ENCODE measurements at regions not wholly inside any gene's neighbourhood (a gene's known extent, or its start where the extent isn't known, plus 50 kb on each side); places are given as distances from the start of the nearest gene placed in this dataset.

DNA sequence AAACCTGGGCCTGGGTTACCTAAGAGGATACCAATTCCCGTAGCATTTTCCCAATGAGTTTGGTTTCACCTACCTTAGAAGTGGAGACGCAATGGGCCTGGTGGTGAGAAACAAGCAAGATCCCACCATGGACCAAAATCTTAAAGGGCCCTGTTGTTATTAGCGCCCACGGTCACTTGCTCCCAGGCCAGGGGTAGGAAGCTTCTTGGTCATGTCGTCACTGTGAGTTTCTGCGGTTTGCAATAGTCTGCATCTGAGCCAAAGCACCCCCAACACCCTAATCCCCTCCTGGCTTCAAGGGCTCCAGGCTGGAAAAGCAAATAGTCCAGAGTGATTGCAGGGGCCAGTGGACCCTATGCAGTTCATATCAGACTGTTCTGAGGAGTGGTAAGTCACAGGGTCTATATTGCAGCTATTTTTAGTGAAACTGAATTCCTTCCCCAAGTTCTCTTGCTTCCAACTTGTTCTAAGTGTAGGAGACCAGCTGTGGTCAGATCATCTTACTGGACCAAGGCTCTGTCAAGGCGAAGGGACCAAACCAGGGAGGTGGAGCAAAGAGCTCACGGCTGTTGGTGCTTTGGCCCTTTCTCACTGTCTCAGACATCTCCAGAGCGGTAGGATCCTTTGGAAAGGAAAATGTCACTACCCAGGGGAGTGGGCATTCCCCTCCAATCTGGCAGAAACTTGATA is 307.9 kb upstream of the F9 start:
- no peaks in the 10 kb centered on the region for H3K9me3 ChIP-seq
- H3K4me3 ChIP-seq: no peak overlapping the region
- intact Hi-C loops (cut with DNase I, micrococcal nuclease): no loop called here
- no peak for TF ChIP-seq CTCF (IDR thresholded peaks at IDR 0.05)
- H3K36me3 ChIP-seq (ENCODE audit: low read depth): no peaks in the 10 kb centered on the region
- ATAC-seq: no peak
- no peak for DNase-seq
- H3K4me1 ChIP-seq (ENCODE audit: low read depth): no peaks in the 10 kb centered on the region

- no peaks in the 10 kb centered on the region for H3K9me3 ChIP-seq
- H3K4me1 ChIP-seq (ENCODE audit: low read depth): no peaks in the 10 kb centered on the region
- no peaks in the 10 kb centered on the region for H3K36me3 ChIP-seq (ENCODE audit: low read depth)
- ATAC-seq (no peak), DNase-seq (no peak)
- no peak overlapping the region for H3K4me3 ChIP-seq
- no peak for TF ChIP-seq CTCF (IDR thresholded peaks at IDR 0.05)
- intact Hi-C loops (cut with DNase I, micrococcal nuclease): no loop called here
Observed at GRCh38 chrX:139213241-139213709, 317.3 kb upstream of the F9 start.

DNA sequence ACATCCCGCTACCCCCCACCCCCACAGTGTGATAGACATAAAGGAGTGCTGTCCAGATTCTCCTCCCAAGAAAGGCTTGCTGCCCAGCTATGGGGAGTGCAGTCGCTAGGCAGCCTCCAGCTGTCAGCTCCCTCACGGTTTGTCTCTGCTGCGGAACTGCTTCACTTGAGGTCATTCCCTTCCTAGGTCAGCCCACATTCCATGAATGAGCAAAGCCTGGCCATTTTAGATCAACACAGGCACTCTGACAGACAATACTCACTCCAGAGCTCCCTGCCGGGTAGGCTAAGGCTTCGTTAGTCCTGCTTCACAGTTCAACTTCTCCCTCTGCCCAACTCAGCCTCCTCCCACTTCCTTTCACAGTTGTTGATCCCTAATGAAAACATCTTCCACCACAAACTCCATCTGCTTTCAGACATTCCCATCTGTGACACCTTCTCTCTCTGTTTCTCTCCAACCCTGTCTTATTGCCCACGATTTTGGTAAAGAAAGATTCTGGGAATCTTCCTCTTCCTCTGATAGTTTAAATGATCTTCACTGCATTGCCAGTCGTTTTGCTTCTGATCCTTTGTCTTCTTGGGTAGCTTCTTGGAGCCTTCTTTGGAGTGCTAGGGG is 318.9 kb upstream of the F9 start:
- Histone ChIP-seq H3K9me3 (no peaks in the 10 kb centered on the region), H3K4me1 (ENCODE audit: low read depth) (no peaks in the 10 kb centered on the region), H3K36me3 (ENCODE audit: low read depth) (no peaks in the 10 kb centered on the region), H3K4me3 (no peak overlapping the region)
- no peak for TF ChIP-seq CTCF (IDR thresholded peaks at IDR 0.05)
- DNase-seq (no peak), ATAC-seq (no peak)
- intact Hi-C loops (cut with DNase I, micrococcal nuclease): no loop called here

DNA sequence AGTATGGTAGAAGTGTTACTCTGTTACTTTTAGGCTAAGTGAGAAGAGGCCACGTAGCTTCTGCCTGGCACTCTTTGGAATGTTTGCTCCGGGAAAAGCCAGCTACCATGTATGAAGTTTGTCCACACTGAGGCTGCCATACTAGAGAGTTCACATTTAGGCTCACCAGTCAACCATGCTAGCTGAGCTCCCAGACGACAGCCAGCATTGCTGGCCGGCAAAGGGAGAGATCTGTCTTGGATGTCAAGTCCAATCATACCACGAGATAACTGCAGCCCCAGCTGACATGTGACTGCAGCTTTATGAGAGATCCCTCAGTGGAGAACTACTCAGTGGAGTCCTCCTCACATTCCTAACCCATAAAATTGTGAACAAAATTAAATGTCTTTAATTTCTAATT is 321.2 kb upstream of the F9 start:
- no peaks in the 10 kb centered on the region for H3K9me3 ChIP-seq
- TF ChIP-seq CTCF (IDR thresholded peaks at IDR 0.05): no peak
- no peak for ATAC-seq
- no peaks in the 10 kb centered on the region for H3K4me1 ChIP-seq (ENCODE audit: low read depth)
- DNase-seq: no peak
- no peak overlapping the region for H3K4me3 ChIP-seq
- intact Hi-C loops (cut with DNase I, micrococcal nuclease): no loop called here
- H3K36me3 ChIP-seq (ENCODE audit: low read depth): no peaks in the 10 kb centered on the region

GRCh38 chrX:139207655-139208054 is 322.9 kb upstream of the F9 start:
- no peak for TF ChIP-seq CTCF (IDR thresholded peaks at IDR 0.05)
- Histone ChIP-seq H3K9me3 (no peaks in the 10 kb centered on the region), H3K4me3 (no peak overlapping the region), H3K4me1 (ENCODE audit: low read depth) (no peaks in the 10 kb centered on the region), H3K36me3 (ENCODE audit: low read depth) (no peaks in the 10 kb centered on the region)
- intact Hi-C loops (cut with DNase I, micrococcal nuclease): no loop called here
- ATAC-seq: no peak
- DNase-seq: no peak

Data from mucosa of descending colon (tissue), 3 donors.